Liver (tissue), 8 donors: ENCODE measurements at regions not wholly inside any gene's neighbourhood (a gene's known extent, or its start where the extent isn't known, plus 50 kb on each side); places are given as distances from the start of the nearest gene placed in this dataset.
A peak's percentile ranks its signal among the peaks of the same experiment; 100 is the strongest.

ENCODE experiments used
- DNase-seq: peaks from one replicate; pipeline ENCODE4 v3.0.0-alpha.2; 2017; ENCODE audit warnings: low spot score
- H3K27ac ChIP-seq, 2 donors: one replicate each; pipeline ENCODE4 v1.7.0; 2013; ENCODE audit warnings: inconsistent platforms in 2 of 2, low read length in 2 of 2, control low read depth in 1 of 2, low read depth in 1 of 2, mild to moderate bottlenecking in 1 of 2
- H3K27me3 ChIP-seq, 4 donors: one replicate each; pipeline versions ENCODE4 v1.6.1 to v1.7.0; 2013; ENCODE audit warnings: low read length in 3 of 4, inconsistent platforms in 1 of 4, mild to moderate bottlenecking in 1 of 4, moderate library complexity in 1 of 4; ENCODE audit not compliant: control insufficient read depth in 4 of 4, insufficient read depth in 4 of 4
- H3K36me3 ChIP-seq, 4 donors: one replicate each; pipeline versions ENCODE4 v1.6.1 to v1.7.0; 2013; ENCODE audit warnings: low read length in 3 of 4, mild to moderate bottlenecking in 3 of 4, low read depth in 1 of 4, moderate library complexity in 1 of 4; ENCODE audit not compliant: control insufficient read depth in 4 of 4, insufficient read depth in 3 of 4
- H3K4me1 ChIP-seq, 4 donors: one replicate each; pipeline versions ENCODE4 v1.6.1 to v1.7.0; 2013; ENCODE audit warnings: low read length in 3 of 4, mild to moderate bottlenecking in 3 of 4, moderate library complexity in 1 of 4; ENCODE audit not compliant: control insufficient read depth in 4 of 4, insufficient read depth in 4 of 4
- H3K4me3 ChIP-seq, 3 donors: one replicate each; pipeline versions ENCODE4 v1.6.1 to v1.7.0; 2013; ENCODE audit warnings: low read length in 3 of 3, control low read depth in 1 of 3, low read depth in 1 of 3, mild to moderate bottlenecking in 1 of 3
- H3K9ac ChIP-seq, 2 donors: one replicate each; pipeline ENCODE4 v1.7.0; 2013; ENCODE audit warnings: low read length in 2 of 2, mild to moderate bottlenecking in 2 of 2, moderate library complexity in 2 of 2, control low read depth in 1 of 2, low read depth in 1 of 2
- H3K9me3 ChIP-seq, 4 donors: one replicate each; pipeline versions ENCODE4 v1.6.1 to v1.7.0; 2013; ENCODE audit warnings: low read length in 3 of 4; ENCODE audit not compliant: control insufficient read depth in 4 of 4
- EGR1 ChIP-seq, 2 donors: IDR thresholded peaks; 2 replicates each; pipeline ENCODE4 v1.6.1; 2016 to 2018; ENCODE audit warnings: antibody characterized with exemption in 2 of 2, low read depth in 2 of 2
- FOXA1 ChIP-seq: IDR thresholded peaks from 2 replicates; pipeline ENCODE4 v1.6.1; 2016; ENCODE audit warnings: antibody characterized with exemption
- FOXA2 ChIP-seq: IDR thresholded peaks from 2 replicates; pipeline ENCODE4 v1.6.1; 2016; ENCODE audit warnings: antibody characterized with exemption
- GABPA ChIP-seq, 2 donors: IDR thresholded peaks in 1 of 2; conservative IDR thresholded peaks in 1 of 2; 2 replicates each; pipeline ENCODE4 v1.6.1; 2016; ENCODE audit warnings: antibody characterized with exemption in 2 of 2, mild to moderate bottlenecking in 1 of 2, moderate library complexity in 1 of 2
- HNF4A ChIP-seq, 2 donors: conservative IDR thresholded peaks; 2 replicates each; pipeline ENCODE4 v1.6.1; 2016; ENCODE audit warnings: antibody characterized with exemption in 2 of 2, mild to moderate bottlenecking in 2 of 2
- HNF4G ChIP-seq: IDR thresholded peaks from 2 replicates; pipeline ENCODE4 v1.6.1; 2016; ENCODE audit warnings: antibody characterized with exemption
- JUND ChIP-seq, 2 donors: IDR thresholded peaks; 2 replicates each; pipeline ENCODE4 v1.6.1; 2016; ENCODE audit warnings: antibody characterized with exemption in 2 of 2
- NR2F2 ChIP-seq: IDR thresholded peaks from 2 replicates; pipeline ENCODE4 v1.6.1; 2016; ENCODE audit warnings: antibody characterized with exemption
- RAD21 ChIP-seq, 2 donors: IDR thresholded peaks; 2 replicates each; pipeline ENCODE4 v1.6.1; 2016; ENCODE audit warnings: antibody characterized with exemption in 2 of 2, mild to moderate bottlenecking in 2 of 2
- RXRA ChIP-seq, 2 donors: IDR thresholded peaks; 2 replicates each; pipeline ENCODE4 v1.6.1; 2017 to 2018; ENCODE audit warnings: antibody characterized with exemption in 2 of 2, mild to moderate bottlenecking in 1 of 2
- SP1 ChIP-seq: IDR thresholded peaks from 2 replicates; pipeline ENCODE4 v1.6.1; 2018; ENCODE audit warnings: antibody characterized with exemption, mild to moderate bottlenecking
- TAF1 ChIP-seq: conservative IDR thresholded peaks from 2 replicates; pipeline ENCODE4 v1.6.1; 2016; ENCODE audit warnings: antibody characterized with exemption, mild to moderate bottlenecking
- YY1 ChIP-seq: IDR thresholded peaks from 2 replicates; pipeline ENCODE4 v1.6.1; 2016; ENCODE audit warnings: antibody characterized with exemption, mild to moderate bottlenecking
- WGBS: extraction: QIAGEN DNeasy Blood & Tissue Kit; methylation state at CpG from one replicate; pipeline ENCODE4 v1.1.7; 2013; 5-methylcytosine and 5-hydroxymethylcytosine counted together
- TF ChIP-seq, protein P1 (sequence below): IDR thresholded peaks from 2 replicates; pipeline ENCODE4 v1.6.1; 2016; ENCODE audit warnings: antibody characterized with exemption
- TF ChIP-seq, protein P2 (sequence below): fragments of 150-350 bp; IDR thresholded peaks from 2 replicates; pipeline ENCODE4 v1.5.1; 2017; ENCODE audit warnings: improper control_type of control experiment, low read depth, low read length; ENCODE audit not compliant: missing input control
- TF ChIP-seq, protein P3 (sequence below): IDR thresholded peaks from 2 replicates; pipeline ENCODE4 v1.6.1; 2016; ENCODE audit warnings: antibody characterized with exemption
- TF ChIP-seq, protein P4 (sequence below): IDR thresholded peaks from 2 replicates; pipeline ENCODE4 v1.6.1; 2016; ENCODE audit warnings: antibody characterized with exemption, mild to moderate bottlenecking
- TF ChIP-seq, protein P5 (sequence below): IDR thresholded peaks from 2 replicates; pipeline ENCODE4 v1.6.1; 2016; ENCODE audit warnings: antibody characterized with exemption
- donor health status: healthy.
- donor health status: healthy.
- donor health status: healthy.
- donor health status: healthy.
- donor health status: healthy.

DNA sequence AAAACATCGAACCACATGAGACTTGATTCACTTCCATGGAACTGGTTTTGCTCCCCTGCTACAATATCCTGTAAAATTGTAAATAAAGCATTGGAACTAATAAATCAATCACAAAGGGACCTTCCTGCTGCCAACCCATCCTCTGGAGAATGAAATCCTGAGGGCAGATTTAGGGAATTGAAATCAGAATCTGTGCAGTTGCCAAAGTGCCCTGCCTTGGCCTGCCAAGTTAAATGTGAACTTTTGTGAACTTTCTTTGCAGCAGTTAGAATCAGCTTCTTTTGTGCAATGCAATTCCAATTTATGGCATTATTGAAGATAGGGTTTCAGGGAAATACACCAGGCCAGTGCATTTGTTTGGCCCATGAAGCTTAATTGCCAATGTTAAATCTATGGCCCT is 263.1 kb downstream of the PTTG2 start:
- Histone ChIP-seq H3K27me3 (no peaks in the 10 kb centered on the region), H3K9ac (no peak overlapping the region), H3K4me1 (peaks cover 12 to 46% (median 40%) of the 10 kb centered on the region in 4 donors), H3K36me3 (no peaks in the 10 kb centered on the region), H3K9me3 (no peaks in the 10 kb centered on the region), H3K27ac (peak overlapping the region; percentile 48 to 76), H3K4me3 (peak overlapping the region in 1 of 3 donors; percentile 22)
- WGBS, result 0% methylated on average over 1 of the region's 1 CpG
- TF ChIP-seq TAF1 (no peak), SP1 (no peak), RAD21 (IDR thresholded peaks at IDR 0.05) (peak in 1 of 2 donors; percentile 40), HNF4G (no peak), GABPA (IDR thresholded peaks at IDR 0.05 in 1 of 2, conservative IDR thresholded peaks at IDR 0.05 in 1 of 2) (no peak), NR2F2 (no peak), RXRA (IDR thresholded peaks at IDR 0.05) (peak; percentile 71 to 79), YY1 (no peak), HNF4A (conservative IDR thresholded peaks at IDR 0.05) (no peak)
- TF ChIP-seq, protein P1, sequence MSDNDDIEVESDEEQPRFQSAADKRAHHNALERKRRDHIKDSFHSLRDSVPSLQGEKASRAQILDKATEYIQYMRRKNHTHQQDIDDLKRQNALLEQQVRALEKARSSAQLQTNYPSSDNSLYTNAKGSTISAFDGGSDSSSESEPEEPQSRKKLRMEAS, result no peak
- TF ChIP-seq, protein P2, sequence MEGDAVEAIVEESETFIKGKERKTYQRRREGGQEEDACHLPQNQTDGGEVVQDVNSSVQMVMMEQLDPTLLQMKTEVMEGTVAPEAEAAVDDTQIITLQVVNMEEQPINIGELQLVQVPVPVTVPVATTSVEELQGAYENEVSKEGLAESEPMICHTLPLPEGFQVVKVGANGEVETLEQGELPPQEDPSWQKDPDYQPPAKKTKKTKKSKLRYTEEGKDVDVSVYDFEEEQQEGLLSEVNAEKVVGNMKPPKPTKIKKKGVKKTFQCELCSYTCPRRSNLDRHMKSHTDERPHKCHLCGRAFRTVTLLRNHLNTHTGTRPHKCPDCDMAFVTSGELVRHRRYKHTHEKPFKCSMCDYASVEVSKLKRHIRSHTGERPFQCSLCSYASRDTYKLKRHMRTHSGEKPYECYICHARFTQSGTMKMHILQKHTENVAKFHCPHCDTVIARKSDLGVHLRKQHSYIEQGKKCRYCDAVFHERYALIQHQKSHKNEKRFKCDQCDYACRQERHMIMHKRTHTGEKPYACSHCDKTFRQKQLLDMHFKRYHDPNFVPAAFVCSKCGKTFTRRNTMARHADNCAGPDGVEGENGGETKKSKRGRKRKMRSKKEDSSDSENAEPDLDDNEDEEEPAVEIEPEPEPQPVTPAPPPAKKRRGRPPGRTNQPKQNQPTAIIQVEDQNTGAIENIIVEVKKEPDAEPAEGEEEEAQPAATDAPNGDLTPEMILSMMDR, result no peak
- TF ChIP-seq, protein P3, sequence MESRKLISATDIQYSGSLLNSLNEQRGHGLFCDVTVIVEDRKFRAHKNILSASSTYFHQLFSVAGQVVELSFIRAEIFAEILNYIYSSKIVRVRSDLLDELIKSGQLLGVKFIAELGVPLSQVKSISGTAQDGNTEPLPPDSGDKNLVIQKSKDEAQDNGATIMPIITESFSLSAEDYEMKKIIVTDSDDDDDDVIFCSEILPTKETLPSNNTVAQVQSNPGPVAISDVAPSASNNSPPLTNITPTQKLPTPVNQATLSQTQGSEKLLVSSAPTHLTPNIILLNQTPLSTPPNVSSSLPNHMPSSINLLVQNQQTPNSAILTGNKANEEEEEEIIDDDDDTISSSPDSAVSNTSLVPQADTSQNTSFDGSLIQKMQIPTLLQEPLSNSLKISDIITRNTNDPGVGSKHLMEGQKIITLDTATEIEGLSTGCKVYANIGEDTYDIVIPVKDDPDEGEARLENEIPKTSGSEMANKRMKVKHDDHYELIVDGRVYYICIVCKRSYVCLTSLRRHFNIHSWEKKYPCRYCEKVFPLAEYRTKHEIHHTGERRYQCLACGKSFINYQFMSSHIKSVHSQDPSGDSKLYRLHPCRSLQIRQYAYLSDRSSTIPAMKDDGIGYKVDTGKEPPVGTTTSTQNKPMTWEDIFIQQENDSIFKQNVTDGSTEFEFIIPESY, result no peak
- TF ChIP-seq, protein P4, sequence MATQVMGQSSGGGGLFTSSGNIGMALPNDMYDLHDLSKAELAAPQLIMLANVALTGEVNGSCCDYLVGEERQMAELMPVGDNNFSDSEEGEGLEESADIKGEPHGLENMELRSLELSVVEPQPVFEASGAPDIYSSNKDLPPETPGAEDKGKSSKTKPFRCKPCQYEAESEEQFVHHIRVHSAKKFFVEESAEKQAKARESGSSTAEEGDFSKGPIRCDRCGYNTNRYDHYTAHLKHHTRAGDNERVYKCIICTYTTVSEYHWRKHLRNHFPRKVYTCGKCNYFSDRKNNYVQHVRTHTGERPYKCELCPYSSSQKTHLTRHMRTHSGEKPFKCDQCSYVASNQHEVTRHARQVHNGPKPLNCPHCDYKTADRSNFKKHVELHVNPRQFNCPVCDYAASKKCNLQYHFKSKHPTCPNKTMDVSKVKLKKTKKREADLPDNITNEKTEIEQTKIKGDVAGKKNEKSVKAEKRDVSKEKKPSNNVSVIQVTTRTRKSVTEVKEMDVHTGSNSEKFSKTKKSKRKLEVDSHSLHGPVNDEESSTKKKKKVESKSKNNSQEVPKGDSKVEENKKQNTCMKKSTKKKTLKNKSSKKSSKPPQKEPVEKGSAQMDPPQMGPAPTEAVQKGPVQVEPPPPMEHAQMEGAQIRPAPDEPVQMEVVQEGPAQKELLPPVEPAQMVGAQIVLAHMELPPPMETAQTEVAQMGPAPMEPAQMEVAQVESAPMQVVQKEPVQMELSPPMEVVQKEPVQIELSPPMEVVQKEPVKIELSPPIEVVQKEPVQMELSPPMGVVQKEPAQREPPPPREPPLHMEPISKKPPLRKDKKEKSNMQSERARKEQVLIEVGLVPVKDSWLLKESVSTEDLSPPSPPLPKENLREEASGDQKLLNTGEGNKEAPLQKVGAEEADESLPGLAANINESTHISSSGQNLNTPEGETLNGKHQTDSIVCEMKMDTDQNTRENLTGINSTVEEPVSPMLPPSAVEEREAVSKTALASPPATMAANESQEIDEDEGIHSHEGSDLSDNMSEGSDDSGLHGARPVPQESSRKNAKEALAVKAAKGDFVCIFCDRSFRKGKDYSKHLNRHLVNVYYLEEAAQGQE, result no peak
- DNase-seq, result no peak

DNA sequence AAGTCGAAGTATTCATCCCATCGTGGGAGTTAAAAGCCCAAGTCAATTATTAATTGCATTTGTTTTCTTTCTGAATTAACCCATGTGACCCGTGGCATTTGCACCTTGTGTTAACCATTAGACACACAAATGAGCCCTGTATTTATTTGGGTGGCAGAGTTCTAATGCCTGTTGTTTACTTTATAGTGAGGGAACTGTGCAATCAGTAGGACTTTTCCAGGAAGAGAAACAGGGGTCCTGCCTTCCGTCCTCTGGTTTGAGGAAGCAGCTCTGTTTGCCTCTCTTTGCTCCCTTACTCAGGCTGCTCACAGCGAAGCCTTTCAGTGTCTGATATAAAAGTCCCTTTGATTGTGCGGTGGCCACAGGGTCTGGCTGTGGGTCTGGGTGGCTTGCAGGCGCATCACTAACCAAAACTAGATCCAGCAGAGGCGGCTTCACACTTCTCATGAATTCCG is 263.6 kb downstream of the PTTG2 start:
- Histone ChIP-seq H3K9ac (no peak overlapping the region), H3K4me1 (peaks cover 12 to 46% (median 40%) of the 10 kb centered on the region in 4 donors), H3K9me3 (no peaks in the 10 kb centered on the region), H3K27ac (peak overlapping the region; percentile 48 to 76), H3K4me3 (peak overlapping the region in 1 of 3 donors; percentile 22), H3K27me3 (no peaks in the 10 kb centered on the region), H3K36me3 (no peaks in the 10 kb centered on the region)
- 20% methylated on average over 9 of the region's 9 CpGs for WGBS
- no peak for DNase-seq
- TF ChIP-seq YY1, result peak; percentile 67
- peak; percentile 78 to 94 for TF ChIP-seq EGR1 (IDR thresholded peaks at IDR 0.05; ENCODE audit: low read depth in 2 of 2)
- peak in 1 of 2 donors; percentile 21 for TF ChIP-seq JUND (IDR thresholded peaks at IDR 0.05)
- TF ChIP-seq GABPA (IDR thresholded peaks at IDR 0.05 in 1 of 2, conservative IDR thresholded peaks at IDR 0.05 in 1 of 2), result peak in 1 of 2 donors; percentile 34
- TF ChIP-seq, protein P3, result peak; percentile 58
- TF ChIP-seq, protein P5, sequence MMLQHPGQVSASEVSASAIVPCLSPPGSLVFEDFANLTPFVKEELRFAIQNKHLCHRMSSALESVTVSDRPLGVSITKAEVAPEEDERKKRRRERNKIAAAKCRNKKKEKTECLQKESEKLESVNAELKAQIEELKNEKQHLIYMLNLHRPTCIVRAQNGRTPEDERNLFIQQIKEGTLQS, result no peak
- TF ChIP-seq SP1, result peak; percentile 84
- no peak for TF ChIP-seq HNF4G
- no peak for TF ChIP-seq NR2F2
- TF ChIP-seq FOXA1, result peak; percentile 95
- TF ChIP-seq, protein P2, result no peak
- TF ChIP-seq FOXA2, result peak; percentile 97
- TF ChIP-seq, protein P1, result peak; percentile 97
- peak; percentile 30 to 35 for TF ChIP-seq RAD21 (IDR thresholded peaks at IDR 0.05)
- TF ChIP-seq TAF1, result peak; percentile 55
